Colonic mucosa (tissue), 4 donors: ENCODE measurements at regions not wholly inside any gene's neighbourhood (a gene's known extent, or its start where the extent isn't known, plus 50 kb on each side); places are given as distances from the start of the nearest gene placed in this dataset.
"Not testable (repeated sequence)": the region's sequence is repeated elsewhere in the genome, so short reads cannot be mapped to it uniquely, and the experiment has no call there.

ENCODE experiments used
- DNase-seq: peaks from one replicate; pipeline ENCODE4 v3.0.0-alpha.2; 2020
- H3K27ac ChIP-seq: fragments of 200-600 bp; one replicate; pipeline ENCODE4 v1.8.0; 2021
- H3K27me3 ChIP-seq: fragments of 200-600 bp; one replicate; pipeline ENCODE4 v1.8.0; 2021
- H3K36me3 ChIP-seq: fragments of 200-600 bp; one replicate; pipeline ENCODE4 v1.8.0; 2021
- H3K4me1 ChIP-seq: fragments of 200-600 bp; one replicate; pipeline ENCODE4 v1.8.0; 2021; ENCODE audit warnings: mild to moderate bottlenecking
- H3K4me3 ChIP-seq: fragments of 200-600 bp; one replicate; pipeline ENCODE4 v1.8.0; 2021
- H3K9ac ChIP-seq, 2 donors: one replicate each; pipeline ENCODE4 v1.7.0; 2013; ENCODE audit warnings: control low read depth in 2 of 2, low read depth in 2 of 2, low read length in 2 of 2
- H3K9me3 ChIP-seq: fragments of 200-600 bp; one replicate; pipeline ENCODE4 v1.8.0; 2021
- intact Hi-C: fragments of 100-400 bp; cut with DNase I; formaldehyde crosslinking; loops from one replicate; pipeline ENCODE4 v1.14.1; 2022
- TF ChIP-seq, protein P1 (sequence below): fragments of 200-600 bp; IDR thresholded peaks from one replicate; pipeline ENCODE4 v1.8.0; 2022; ENCODE audit warnings: antibody characterized with exemption, mild to moderate bottlenecking
- donor health status: healthy.
- donor health status: DM: no; HTN: no; CAD: no.
- donor health status: DM: no; HTN: no; CAD: no.

DNA sequence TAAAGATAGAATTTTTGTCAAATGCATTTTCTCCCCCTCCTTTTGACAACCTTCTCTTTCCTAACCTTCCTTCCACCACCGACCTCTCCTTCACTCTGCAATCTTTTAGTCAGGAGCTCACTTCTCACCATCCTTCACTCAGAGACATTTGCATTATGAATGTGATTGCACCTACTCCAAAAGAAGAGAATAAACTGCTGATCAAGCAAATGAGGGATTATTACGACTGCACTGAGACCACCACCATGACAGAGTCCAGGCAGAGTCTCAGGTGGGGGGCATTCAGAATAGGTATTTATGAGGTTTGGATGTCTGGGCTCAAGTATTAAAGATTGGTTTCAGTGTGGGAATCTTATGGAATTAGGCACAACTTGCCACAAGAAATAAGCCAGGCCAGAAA is 483.9 kb downstream of the PTH2R start:
- TF ChIP-seq, protein P1, sequence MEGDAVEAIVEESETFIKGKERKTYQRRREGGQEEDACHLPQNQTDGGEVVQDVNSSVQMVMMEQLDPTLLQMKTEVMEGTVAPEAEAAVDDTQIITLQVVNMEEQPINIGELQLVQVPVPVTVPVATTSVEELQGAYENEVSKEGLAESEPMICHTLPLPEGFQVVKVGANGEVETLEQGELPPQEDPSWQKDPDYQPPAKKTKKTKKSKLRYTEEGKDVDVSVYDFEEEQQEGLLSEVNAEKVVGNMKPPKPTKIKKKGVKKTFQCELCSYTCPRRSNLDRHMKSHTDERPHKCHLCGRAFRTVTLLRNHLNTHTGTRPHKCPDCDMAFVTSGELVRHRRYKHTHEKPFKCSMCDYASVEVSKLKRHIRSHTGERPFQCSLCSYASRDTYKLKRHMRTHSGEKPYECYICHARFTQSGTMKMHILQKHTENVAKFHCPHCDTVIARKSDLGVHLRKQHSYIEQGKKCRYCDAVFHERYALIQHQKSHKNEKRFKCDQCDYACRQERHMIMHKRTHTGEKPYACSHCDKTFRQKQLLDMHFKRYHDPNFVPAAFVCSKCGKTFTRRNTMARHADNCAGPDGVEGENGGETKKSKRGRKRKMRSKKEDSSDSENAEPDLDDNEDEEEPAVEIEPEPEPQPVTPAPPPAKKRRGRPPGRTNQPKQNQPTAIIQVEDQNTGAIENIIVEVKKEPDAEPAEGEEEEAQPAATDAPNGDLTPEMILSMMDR = no peak
- no peaks in the 10 kb centered on the region for H3K27me3 ChIP-seq
- H3K36me3 ChIP-seq = no peaks in the 10 kb centered on the region
- H3K4me1 ChIP-seq = no peaks in the 10 kb centered on the region
- H3K9me3 ChIP-seq = no peaks in the 10 kb centered on the region
- no peak overlapping the region for H3K9ac ChIP-seq
- H3K27ac ChIP-seq = no peak overlapping the region
- no peak for DNase-seq
- no peak overlapping the region for H3K4me3 ChIP-seq
- intact Hi-C loops = no loop called here

DNA sequence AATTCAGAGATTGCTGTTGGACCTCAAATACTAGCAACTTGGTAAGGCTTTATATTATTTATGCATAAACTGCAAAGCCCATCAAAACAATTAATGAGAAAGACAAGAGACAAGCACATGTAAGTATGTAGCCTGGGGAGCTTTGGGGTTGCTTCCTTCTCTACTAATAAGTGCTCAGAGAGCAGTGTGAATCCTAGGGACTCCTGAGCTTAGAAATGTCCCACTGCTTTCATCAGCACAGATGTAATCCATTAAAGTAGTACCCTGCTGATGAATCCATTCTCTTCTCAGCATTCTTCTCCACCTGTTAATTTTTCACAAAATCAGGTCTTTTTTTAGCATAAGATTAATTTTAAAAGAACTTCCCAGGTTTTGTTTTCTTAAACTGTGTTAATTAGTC is 485.6 kb downstream of the PTH2R start:
- TF ChIP-seq, protein P1 = no peak
- no peak for DNase-seq
- intact Hi-C loops = no loop called here

DNA sequence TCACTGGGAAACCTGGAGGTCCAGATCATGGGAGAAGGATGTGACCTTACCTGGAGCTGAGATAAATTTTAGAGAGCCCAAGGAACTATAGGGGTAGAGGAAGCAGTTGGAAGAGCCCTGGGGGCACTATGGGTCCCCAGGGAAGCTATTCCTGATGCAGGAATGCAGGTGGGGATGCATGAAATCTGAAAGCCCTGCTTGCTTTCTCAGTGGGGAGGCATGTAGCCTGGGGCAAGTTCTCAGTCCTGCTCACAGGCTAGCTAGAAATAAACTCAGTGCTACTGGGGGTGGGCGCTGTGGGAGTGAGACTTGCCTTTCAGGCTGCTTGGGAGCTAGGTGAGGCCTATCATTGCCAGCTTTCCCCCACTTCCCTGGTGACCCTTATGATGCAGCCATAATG is 499.7 kb downstream of the PTH2R start:
- H3K9me3 ChIP-seq = no peaks in the 10 kb centered on the region
- intact Hi-C loops = no loop called here
- H3K27ac ChIP-seq = no peak overlapping the region
- no peak for DNase-seq
- TF ChIP-seq, protein P1 = no peak
- H3K9ac ChIP-seq = no peak overlapping the region
- no peak overlapping the region for H3K4me3 ChIP-seq
- H3K4me1 ChIP-seq = no peaks in the 10 kb centered on the region
- H3K27me3 ChIP-seq = no peaks in the 10 kb centered on the region
- H3K36me3 ChIP-seq = no peaks in the 10 kb centered on the region

More for the DNA sequence above, 485.6 kb downstream of the PTH2R start:
- H3K4me1 ChIP-seq = no peaks in the 10 kb centered on the region
- H3K9ac ChIP-seq = no peak overlapping the region
- H3K27me3 ChIP-seq = no peaks in the 10 kb centered on the region
- no peak overlapping the region for H3K4me3 ChIP-seq
- no peaks in the 10 kb centered on the region for H3K36me3 ChIP-seq
- no peaks in the 10 kb centered on the region for H3K9me3 ChIP-seq
- H3K27ac ChIP-seq = no peak overlapping the region

DNA sequence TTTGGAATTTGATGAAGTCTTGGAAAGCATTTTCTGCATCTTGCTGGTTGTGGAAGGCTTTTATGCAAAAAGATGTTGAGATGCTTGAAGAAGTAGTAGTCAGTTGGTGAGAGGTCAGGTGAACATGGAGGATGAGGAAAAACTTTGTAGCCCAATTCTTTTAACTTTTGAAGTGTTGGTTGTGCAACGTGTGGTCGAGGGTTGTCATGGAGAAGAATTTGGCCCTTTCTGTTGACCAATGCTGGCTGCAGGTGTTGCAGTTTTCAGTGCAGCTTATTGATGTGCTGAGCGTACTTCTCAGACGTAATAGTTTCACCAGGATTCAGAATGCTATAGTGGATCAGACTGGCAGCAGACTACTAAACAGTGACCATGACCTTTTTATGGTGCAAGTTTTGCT is 508.4 kb upstream of the MAP2 start:
- Histone ChIP-seq H3K4me1 (no peaks in the 10 kb centered on the region), H3K9me3 (no peaks in the 10 kb centered on the region), H3K36me3 (no peaks in the 10 kb centered on the region), H3K27me3 (no peaks in the 10 kb centered on the region), H3K9ac (no peak overlapping the region), H3K27ac (no peak overlapping the region), H3K4me3 (no peak overlapping the region)
- no peak for DNase-seq
- TF ChIP-seq, protein P1 = no peak
- intact Hi-C loops = no loop called here

DNA sequence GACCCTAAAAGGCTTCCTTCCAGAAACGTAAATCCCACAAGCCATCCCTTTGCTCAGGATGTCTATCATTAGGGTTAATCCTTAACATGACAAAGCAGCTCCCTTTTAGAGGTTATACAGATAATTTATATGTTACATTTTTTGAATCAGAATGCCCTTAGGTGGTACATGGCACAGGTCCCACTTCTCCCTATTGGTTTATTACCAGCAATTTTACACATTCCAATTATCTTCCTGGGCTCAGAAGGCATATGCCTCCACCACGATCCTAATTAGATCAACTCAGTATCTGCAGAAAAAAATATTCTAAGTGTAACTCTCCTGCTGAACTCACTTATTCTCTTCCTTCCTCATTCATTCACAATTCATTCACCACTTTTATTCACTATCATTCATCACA is 507.0 kb upstream of the MAP2 start:
- DNase-seq = no peak
- TF ChIP-seq, protein P1 = no peak
- intact Hi-C loops = no loop called here

DNA sequence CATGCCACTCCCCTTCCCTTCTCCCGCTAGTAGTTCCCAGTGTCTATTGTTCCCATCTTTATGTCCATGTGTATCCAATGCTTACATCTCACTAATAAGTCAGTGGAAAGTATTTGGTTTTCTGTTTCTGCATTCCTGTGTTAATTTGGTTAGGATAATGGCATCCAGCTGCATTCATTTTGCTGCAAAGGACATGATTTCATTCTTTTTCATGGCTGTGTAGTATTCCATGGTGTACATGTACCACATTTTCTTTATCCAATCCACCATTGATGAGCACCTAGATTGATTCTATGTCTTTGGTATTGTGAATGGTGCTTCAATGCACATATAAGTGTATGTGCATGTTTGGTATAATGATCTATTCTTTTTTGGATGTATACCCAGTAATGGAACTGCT is 502.5 kb upstream of the MAP2 start:
- H3K27me3 ChIP-seq, DNase-seq, intact Hi-C loops, H3K27ac ChIP-seq, H3K9me3 ChIP-seq, H3K4me1 ChIP-seq, H3K4me3 ChIP-seq, H3K36me3 ChIP-seq, H3K9ac ChIP-seq: not testable (repeated sequence)

More for the DNA sequence above, 507.0 kb upstream of the MAP2 start:
- no peak overlapping the region for H3K9ac ChIP-seq
- H3K4me3 ChIP-seq = no peak overlapping the region
- H3K9me3 ChIP-seq = no peaks in the 10 kb centered on the region
- no peaks in the 10 kb centered on the region for H3K36me3 ChIP-seq
- H3K27me3 ChIP-seq = no peaks in the 10 kb centered on the region
- H3K4me1 ChIP-seq = no peaks in the 10 kb centered on the region
- no peak overlapping the region for H3K27ac ChIP-seq
